Breast epithelium (tissue), 3 donors: ENCODE measurements at regions not wholly inside any gene's neighbourhood (a gene's known extent, or its start where the extent isn't known, plus 50 kb on each side); places are given as distances from the start of the nearest gene placed in this dataset.

ENCODE experiments used
- CTCF ChIP-seq, 3 donors: fragments of 450-650 bp; IDR thresholded peaks; one replicate each; pipeline ENCODE4 v1.5.1; 2016 to 2017; ENCODE audit warnings: antibody characterized with exemption in 3 of 3, mild to moderate bottlenecking in 3 of 3, moderate library complexity in 3 of 3
- POLR2A ChIP-seq: fragments of 450-650 bp; IDR thresholded peaks from one replicate; pipeline ENCODE4 v1.6.1; 2016; ENCODE audit warnings: antibody characterized with exemption, mild to moderate bottlenecking, moderate library complexity
- POLR2AphosphoS5 ChIP-seq, 3 donors: sonication (generic); formaldehyde crosslinking; IDR thresholded peaks; one replicate each; pipeline ENCODE4 v1.6.1; 2017; ENCODE audit warnings: antibody characterized with exemption in 3 of 3

GRCh38 chr9:107792006-107792405, 302.4 kb upstream of the KLF4 start:
- TF ChIP-seq CTCF (IDR thresholded peaks at IDR 0.05): no peak
- no peak for TF ChIP-seq POLR2AphosphoS5 (IDR thresholded peaks at IDR 0.05)
- TF ChIP-seq POLR2A: no peak
